AG08395 (cell line): ENCODE measurements at regions not wholly inside any gene's neighbourhood (a gene's known extent, or its start where the extent isn't known, plus 50 kb on each side); places are given as distances from the start of the nearest gene placed in this dataset.
"Not testable (repeated sequence)": the region's sequence is repeated elsewhere in the genome, so short reads cannot be mapped to it uniquely, and the experiment has no call there.

Source experiments
- DNase-seq: peaks from one replicate; pipeline ENCODE4 v3.0.0; 2012; ENCODE audit warnings: mixed read lengths, low spot score

DNA sequence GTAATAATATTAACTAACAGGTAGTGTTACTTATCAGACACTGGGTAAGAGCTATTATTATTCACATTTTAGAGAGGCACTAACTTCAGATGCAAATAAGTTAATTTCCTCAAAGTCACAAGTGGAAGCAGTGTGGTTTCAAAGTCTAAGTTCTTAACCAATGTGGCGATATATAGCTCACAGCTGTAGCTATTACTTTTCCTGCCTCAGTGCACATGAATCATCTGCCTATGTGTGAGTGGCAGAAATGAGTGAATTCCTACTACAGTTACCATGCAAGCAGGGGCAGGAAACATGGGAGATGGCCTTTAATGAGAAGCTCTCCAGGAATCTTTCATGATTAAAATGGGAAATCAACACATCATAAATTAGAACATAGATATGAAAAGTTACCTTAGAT, 126.2 kb upstream of the EYA4 start:
- no peak for DNase-seq

GRCh38 chr6:133115946-133116345, 125.2 kb upstream of the EYA4 start:
- no peak for DNase-seq

GRCh38 chr6:133128191-133128590, 113.0 kb upstream of the EYA4 start:
- no peak for DNase-seq

DNA sequence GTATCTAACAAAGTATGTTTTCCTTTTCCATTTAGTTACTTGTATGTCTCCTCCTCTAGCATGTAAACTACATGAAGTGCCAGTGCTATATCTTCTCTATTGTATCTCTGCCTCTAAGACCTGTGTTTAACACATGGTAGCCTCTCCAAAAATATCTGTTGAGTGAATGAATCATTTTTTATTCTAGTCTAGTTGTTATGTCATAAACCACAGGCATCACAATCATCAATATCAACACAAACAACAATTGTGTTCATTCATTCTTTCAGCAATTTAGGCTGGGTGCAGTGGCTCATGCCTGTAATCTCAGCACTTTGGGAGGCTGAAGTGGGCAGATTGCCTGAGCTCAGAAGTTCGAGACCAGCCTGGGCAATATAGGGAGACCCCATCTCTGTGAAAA, 111.6 kb upstream of the EYA4 start:
- no peak for DNase-seq

GRCh38 chr6:133130863-133131262, 110.3 kb upstream of the EYA4 start:
- DNase-seq: no peak

DNA sequence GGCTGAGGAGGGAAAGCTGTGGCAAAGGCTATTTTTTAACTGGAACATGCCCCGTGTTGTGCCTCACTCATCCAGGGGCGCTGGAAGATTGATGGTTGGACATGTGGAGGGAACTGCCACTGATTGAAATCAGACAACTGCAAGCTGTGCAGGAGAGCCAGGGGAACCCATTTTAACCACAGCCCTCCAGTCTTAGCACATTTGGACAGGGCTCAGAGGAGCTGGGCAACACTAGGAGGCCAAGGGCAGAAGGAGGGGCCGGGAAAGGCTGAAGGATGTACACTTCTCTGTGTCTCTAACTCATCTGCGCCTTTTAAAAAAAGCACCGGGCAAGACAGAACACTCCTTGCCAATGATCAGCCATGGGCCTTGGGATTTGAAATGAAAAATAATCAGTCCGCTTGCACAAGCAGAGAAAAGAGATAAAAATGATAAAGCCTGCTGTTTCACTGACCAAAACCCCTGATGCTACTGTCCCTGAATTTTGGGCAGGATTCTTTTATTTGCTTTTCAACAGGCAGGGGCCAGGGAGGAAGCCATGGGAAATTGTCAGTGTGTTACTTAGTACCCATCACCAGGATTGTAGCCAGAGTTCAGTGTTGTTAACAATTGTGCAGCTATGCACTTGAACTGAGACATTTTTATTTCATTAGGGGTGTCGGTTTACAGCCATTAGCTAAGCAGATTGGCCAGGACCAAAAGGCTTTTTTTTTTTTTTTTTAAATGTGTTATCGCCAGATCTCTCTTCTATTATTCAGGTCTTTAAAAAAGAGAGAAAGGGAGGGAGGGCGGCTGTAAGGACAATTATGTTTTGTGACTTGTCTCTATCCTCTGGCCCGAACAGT, 109.3 kb upstream of the EYA4 start:
- no peak for DNase-seq

DNA sequence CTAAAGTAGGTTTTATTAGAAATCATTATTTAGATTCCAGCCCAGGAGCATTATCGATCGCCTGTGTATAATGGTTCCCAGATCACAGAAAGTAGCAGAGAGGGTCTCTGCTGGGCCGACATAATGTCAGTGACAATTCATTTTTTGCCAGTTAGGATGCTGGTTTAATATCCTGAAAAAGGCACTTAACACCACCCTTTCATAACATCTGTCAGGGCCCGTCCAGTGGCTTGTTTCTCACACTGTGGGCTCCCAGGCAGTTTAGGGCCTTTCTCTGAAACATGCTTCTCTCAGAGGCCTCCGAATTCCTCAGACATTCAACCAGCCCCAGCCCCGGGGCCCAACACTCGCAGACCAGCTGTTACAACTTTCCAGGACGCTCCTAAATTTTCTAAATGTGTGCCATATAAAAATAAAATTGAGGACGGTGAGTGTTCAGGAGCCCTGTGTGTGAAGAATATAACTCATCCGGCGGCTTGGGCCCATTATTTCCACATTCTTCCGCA, 108.6 kb upstream of the EYA4 start:
- no peak for DNase-seq

GRCh38 chr6:133136177-133136880, 104.8 kb upstream of the EYA4 start:
- DNase-seq: no peak

- DNase-seq: not testable (repeated sequence)
These were observed 93.5 kb upstream of the EYA4 start for GRCh38 chr6:133147470-133148184.

- no peak for DNase-seq
These were observed 84.5 kb upstream of the EYA4 start for GRCh38 chr6:133156689-133157088.

- no peak for DNase-seq
These were observed 83.2 kb upstream of the EYA4 start for GRCh38 chr6:133157995-133158394.

DNA sequence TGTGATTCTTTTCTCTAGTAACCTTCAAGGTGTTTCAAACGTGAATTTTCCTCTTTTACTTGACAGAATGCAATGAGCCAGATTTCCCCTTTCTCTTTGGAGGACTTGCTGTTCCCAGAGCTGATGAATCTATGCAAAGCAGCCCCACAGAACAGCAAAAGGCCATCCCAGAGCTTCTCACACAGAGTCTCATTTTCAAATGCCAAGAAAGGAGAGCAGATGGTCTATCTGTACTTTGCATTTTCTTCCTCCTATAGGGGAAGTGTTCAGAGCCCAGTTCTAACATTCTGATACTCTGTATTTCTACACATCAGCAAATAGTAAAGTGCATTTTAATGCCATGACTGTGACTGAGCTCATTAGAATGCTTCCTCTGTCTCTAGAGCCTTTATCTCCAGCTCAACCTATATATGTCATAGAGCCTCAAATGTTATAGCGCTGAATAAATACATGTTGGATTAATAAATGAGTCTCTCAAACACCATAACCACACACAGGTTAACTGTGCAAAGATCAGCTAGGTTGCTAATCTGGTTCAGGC, 81.8 kb upstream of the EYA4 start:
- no peak for DNase-seq

DNA sequence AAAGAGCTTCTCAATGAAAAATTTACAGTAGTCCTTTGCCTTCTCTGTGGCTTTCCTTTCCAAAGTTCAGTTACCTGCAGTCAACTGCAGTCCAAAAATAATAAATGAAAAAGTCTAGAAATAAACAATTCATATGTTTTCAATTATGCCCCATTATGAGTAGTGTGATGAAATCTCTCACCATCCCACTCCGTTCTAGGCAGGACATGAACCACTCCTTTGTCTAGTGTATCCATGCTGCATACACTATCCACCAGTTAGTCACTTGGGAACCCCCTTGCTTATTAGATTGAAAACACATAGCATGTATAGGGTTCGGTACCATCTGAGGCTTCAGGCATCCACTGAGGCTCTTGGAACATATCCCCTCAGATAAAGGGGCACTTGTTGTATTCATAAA, 80.6 kb upstream of the EYA4 start:
- no peak for DNase-seq

GRCh38 chr6:133165235-133165634, 75.9 kb upstream of the EYA4 start:
- no peak for DNase-seq

- DNase-seq: no peak
These were observed 74.4 kb upstream of the EYA4 start for GRCh38 chr6:133166766-133167165.

- DNase-seq: no peak
These were observed 71.3 kb upstream of the EYA4 start for GRCh38 chr6:133169901-133170300.

GRCh38 chr6:133170602-133171001, 70.6 kb upstream of the EYA4 start:
- DNase-seq: no peak

DNA sequence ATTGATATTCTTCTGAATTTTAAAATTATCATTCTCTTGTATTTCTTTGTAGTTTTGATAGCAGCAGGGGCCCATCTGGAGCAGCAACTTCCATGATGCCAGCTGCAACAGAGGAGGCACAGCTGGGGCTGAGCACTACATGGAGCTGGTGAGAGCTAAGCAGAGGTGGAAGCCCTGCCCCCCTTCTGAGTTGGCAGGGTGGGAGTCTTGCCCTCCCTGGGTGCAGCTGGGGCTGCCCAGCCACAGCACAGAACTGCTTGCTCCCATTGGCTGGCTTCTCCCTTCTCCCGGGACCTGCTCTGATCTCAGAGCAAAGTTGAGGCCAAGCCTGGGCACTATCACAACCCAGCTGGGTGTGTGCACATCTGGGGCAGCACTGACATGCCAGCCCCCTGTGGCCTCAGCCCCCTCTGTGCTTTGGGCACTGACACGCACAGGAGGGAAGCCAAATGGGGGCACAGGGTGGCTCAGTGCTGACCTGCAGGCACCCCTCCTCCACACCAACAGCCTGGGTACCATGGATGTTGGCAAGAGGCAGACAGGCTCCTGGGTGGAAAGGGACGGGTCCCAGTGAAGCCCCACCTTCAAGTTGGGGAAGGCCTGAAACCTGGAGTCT, 69.1 kb upstream of the EYA4 start:
- DNase-seq: no peak

DNA sequence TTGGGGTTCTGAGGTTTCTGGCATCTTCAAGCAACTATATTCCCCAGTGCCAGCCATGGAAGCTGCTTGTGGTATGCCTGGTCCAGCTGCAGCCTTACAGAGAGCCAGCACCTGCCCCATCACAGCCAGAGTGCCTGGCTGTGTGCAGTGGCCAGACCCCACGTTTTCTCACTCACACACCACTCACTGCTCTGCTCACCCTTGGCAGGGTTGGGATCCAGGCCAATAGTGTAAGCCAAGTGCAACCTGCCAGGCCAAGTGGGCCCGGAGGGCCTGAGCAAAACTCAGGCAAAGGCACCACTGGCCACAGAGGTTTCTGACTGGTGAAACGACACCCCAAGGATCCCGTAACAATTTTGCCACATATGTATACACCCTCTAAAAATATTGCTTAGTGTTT, 67.9 kb upstream of the EYA4 start:
- no peak for DNase-seq

GRCh38 chr6:133179481-133179880, 61.7 kb upstream of the EYA4 start:
- DNase-seq: no peak

DNA sequence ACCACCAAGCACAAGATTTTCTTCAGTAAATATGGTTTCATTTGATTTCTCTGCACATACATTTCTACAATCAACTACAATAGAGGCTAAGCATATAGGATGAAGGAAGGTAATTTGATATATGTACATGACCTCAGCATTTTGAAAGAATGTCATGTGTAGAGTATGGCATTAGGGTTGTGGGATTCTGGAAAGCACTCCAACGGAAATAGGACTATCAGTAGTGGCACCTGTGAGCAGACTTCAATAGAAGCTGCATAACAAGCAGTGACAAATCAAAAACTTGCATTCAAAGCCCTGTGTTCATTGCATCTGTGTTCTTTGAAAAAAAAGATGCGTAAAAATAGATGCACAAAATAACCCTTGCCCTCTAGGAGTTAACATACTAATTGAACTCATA, 57.5 kb upstream of the EYA4 start:
- DNase-seq: no peak

GRCh38 chr6:133184798-133185372, 56.3 kb upstream of the EYA4 start:
- DNase-seq: peak; percentile 8
